HS-5 (cell line): ENCODE measurements at regions not wholly inside any gene's neighbourhood (a gene's known extent, or its start where the extent isn't known, plus 50 kb on each side); places are given as distances from the start of the nearest gene placed in this dataset.
A peak's percentile ranks its signal among the peaks of the same experiment; 100 is the strongest.

Experiments used
- DNase-seq: peaks from one replicate; pipeline ENCODE4 v3.0.0-alpha.2; 2012; ENCODE audit warnings: low read depth

DNA sequence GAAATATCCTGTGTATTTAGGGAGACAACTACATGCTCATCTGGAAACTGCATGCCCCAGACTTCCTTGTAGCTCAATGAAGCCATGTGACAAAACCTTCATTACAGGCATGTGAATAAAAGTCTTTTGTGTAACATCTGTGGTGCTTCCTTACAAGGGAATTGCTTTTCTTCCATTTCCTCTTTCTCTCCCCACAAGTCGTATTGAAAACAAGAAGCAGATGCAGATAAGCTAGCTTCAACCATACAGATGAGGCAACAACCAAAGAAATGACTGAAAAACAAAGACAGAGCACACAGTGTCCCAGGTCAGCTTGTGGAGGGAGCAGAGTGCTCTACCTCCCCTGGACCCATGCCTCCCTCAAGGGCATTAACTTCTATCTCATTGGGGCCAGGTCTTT is 115.8 kb upstream of the INPP4B start:
- no peak for DNase-seq

DNA sequence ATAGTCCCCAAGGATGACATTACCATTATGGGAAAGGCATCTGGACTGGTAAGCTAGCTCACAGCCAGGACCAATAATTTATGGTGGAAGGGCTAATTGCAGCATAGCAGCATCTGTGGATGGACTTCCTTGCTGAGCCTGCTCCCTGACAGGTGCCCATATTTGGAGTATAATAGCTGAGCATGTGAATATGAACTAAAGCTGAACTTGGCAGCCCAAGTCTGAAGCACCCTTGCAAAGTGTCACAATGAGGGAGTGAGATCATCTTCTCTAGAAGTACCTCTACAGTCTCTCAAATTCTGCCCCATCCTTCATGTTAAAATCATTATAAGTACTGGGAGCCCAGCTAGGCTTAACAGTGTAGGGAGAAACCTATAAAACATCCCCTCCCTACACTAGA is 128.2 kb upstream of the INPP4B start:
- DNase-seq: no peak

GRCh38 chr4:142975618-142976017 is 129.5 kb upstream of the INPP4B start:
- no peak for DNase-seq

DNA sequence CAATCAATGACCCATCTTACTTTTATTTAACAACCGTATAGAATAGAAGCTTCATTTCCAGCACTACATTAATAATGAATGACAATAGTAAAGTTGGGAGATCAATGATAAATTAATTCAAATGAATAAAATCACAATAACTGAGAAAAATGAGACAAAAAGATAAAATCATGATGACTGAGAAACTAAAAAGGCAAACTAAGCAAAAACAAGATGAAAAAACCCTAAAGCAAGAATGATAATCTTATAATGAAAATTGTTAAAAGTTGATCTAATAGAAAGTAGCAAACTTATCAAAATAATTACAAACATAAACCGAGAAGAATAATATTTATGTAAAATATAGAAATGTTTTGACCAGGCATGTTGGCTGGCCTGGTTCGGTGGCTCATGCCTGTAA is 130.4 kb upstream of the INPP4B start:
- DNase-seq: no peak

- no peak for DNase-seq
Measured at GRCh38 chr4:142977182-142977581, 131.1 kb upstream of the INPP4B start.

DNA sequence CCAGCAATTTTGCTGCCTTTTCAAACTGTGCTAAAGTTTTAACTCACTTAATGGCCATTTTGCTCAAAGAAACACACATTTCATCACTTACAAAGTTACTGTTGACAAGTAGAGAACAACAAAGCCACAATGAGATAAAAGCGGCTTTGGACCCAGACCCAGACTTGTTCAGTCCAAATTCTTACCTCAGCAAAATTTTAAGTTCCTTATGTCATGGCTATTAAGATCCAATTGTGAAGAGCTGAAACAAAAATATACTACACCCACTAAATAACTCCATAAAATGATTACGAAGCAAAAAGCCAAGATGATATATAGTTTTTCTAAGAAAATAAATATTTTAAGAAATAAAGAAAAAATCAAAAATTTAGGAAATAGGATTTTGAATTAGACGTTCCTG is 137.0 kb upstream of the INPP4B start:
- DNase-seq: no peak

GRCh38 chr4:142983589-142983988 is 137.5 kb upstream of the INPP4B start:
- DNase-seq: no peak

DNA sequence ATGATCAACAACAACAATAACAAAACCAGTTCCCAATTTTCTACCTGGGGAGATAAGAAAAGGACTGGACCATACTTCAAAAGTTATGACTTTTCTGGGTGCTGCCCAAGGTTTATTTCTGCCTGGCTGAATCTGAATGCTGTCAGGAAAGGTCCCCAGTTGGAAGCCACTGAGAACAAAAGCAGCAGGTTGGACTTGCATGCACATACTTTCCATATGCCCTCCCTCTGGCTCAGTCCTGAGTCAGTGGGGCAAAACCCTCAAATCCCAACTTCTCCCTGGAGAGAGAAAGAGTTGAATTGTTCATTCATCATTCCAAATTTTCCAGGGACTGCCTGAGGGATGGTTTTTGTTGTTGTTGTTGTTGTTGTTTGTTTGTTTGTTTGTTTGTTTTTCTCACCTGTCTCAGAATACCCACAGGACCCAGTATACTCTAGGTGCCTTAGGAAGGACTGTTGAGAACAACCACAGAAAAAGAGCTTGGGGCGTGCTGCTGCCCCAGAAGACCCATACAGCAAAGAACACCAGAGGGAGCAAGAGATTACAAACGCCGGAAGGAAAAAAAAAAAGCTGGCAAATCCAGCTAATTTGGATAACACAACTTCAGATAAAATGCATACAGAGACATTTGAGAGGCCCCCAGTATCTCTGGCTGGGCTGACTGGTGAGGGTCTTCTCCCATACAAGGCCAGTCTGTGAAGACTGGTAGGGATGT is 138.9 kb upstream of the INPP4B start:
- DNase-seq: no peak

DNA sequence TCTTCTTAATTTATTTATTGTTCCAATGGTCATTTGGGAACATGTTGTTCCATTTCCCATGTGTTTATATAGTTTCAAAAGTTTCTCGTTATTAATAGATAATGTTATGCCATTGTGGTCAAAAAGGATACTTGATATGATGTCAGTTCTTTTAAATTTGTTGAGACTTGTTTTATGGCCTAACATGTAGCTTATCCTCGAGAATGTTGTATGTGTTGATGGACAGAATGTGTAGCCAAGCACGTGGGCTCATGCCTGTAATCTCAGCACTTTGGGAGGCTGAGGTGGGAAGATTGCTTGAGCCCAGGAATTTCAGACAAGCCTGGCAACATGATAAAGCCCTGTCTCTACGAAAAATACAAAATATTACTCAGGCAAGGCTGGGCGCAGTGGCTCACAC is 168.5 kb upstream of the USP38 start:
- no peak for DNase-seq

GRCh38 chr4:143017210-143017609 is 167.5 kb upstream of the USP38 start:
- no peak for DNase-seq

GRCh38 chr4:143019351-143019750 is 165.4 kb upstream of the USP38 start:
- no peak for DNase-seq

GRCh38 chr4:143021384-143021783 is 163.3 kb upstream of the USP38 start:
- no peak for DNase-seq

DNA sequence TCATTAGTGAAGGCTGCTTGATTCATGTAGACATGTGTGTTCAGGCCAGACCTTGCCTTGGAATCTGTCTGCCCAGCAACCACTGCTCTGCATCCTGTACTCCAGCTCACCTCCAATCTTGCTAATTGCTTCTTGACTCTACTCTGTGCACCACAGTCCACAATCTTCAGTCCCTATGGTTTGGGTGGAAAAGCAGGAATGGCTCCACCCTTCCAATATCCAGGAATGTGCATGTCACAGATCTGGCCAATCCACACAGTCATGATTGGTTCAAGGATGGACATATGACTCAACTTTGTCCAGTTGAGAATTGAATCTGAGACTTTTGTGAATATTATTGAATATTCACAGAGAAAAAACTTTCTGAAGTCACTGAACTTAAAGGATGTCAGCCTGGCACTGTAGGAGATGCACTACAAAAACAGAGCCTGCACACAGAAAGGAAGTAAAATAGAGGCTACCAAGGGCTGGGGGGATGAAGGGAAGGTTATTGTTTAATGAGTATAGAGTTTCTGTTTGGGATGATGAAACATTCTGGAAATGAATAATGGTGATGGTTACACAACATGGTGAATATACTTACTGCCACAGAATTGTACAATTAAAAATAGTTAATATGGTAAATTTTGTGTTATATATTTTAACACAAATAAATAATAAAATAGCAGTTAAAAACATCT is 161.3 kb upstream of the USP38 start:
- no peak for DNase-seq

DNA sequence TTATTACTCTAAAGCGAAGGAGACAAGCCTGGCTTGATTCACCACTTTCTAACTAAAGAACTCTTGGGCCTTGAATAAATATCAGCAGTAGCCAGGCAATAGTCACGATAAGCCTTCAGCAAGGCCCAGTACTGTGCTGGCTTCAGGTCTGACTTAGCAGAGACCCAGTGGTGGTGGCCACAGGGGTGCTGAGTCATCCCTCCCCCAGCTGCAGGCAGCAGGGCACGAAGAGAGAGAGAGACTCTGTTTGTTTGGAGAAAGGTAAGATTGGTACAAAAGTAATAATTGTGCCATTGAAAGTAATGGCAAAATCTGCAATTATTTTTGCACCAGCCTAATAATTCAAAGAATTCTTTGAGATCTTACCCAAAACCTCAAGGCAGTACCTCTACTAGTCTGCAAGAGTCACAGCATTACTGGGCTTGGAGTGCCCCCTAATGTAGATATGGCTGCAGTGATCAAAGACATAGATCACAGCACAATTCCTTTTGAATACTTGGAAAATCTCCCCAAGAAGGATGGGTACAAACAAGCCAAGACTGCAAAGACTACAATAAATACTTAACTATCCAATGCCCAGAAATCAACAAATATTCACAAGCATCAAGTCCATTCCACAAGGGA is 159.5 kb upstream of the USP38 start:
- DNase-seq: peak; percentile 8

DNA sequence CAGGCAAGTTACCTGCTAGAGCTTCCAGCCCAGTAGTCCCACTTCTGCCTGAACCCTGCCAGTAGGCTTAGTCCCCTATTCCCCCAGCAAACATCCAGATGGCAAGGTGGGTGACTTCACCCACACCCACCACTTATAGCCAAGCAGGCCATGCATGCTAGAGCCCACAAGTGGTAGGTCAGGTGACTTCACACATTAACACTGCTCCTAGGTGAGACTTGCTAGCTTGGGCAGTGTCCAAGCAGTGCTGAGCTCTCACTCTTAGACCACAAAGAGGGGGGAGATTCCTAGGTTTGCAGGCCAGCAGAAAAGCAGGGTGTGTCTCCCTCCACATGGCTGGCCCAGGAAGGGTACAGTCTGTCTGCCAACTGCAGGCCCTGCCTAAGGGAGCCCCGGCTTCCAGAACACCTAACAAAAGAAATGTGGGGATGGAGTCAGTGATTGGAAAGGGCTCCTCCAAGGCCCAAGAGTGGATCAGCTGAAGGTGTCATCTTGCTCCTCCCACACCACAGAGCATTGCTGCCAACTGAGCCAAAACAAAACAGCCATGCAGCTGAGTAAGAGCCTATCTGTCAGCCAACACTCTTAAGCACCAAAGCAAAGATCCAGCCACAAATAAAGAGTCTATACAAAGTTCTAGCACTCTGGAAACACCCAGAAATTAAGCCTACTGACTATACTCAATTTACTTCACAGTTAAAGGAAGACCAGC is 158.1 kb upstream of the USP38 start:
- no peak for DNase-seq

GRCh38 chr4:143035661-143036060 is 149.1 kb upstream of the USP38 start:
- no peak for DNase-seq

DNA sequence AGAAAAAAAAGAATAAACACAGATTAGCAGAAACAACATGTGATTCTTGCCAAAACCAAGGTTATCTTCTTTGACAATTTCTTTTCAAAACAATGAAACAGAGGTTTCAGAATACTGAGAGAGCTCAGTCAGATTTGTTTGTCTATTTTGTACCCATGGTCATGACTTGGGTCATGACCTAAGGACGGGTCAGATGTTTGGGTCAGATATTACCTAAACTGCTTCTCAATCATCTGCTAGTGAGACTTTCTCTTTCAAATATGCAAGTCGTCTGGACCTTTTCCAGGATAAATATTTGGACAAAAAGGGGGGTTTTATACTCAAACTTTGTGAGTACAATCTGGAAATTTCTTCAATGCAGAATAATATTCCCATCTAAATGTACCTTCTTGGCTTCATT is 148.3 kb upstream of the USP38 start:
- DNase-seq: no peak

- DNase-seq: no peak
Measured at GRCh38 chr4:143046454-143046853, 138.3 kb upstream of the USP38 start.

GRCh38 chr4:143046906-143047305 is 137.8 kb upstream of the USP38 start:
- DNase-seq: no peak

DNA sequence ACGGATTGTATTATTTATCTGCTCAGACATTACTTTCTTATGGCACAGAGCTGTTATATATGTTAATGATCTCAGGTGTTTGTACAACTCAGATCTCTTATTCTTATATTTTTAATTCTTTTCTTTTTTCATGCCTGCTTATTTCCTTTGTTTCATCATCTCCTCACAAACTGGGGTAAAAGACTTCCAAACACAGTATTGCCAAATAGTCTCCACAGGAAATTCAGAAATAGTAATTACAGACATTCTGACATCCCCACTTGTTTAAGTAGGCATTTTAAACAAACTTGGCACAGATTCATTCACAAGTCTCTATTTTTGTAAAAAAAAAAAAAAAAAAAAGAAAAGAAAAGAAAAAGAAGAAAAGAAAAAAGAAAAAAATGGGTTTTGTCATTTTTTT is 129.7 kb upstream of the USP38 start:
- DNase-seq: no peak

GRCh38 chr4:143055997-143056396 is 128.7 kb upstream of the USP38 start:
- DNase-seq: no peak

GRCh38 chr4:143071351-143071750 is 113.4 kb upstream of the USP38 start:
- DNase-seq: no peak

DNA sequence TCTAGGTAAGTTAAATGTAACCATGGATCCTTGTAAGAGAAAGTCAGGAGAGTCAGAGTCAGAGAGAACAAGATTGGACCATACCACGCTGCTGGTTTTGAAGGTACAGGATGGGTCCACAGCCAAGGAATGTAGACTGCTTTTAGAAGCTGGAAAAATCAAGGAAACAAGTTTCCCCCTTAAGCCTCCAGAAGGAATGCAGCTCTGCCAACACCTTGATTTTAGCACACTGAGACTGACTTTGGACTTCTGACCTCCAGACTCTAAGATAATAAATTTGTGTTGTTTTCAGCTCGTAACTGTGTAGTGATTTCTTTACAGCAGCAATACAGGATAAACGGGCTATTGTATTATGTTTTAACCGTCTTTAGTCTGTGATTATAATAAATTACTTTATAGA is 108.0 kb upstream of the USP38 start:
- no peak for DNase-seq
